Glutamatergic neuron (in vitro differentiated cells): ENCODE measurements at regions not wholly inside any gene's neighbourhood (a gene's known extent, or its start where the extent isn't known, plus 50 kb on each side); places are given as distances from the start of the nearest gene placed in this dataset.
A peak's percentile ranks its signal among the peaks of the same experiment; 100 is the strongest.

Experiments
- DNase-seq: peaks from one replicate; pipeline ENCODE4 v3.0.0; 2022
- H3K27ac Mint-ChIP-seq: one replicate; pipeline ENCODE4 v1.8.0; 2020; ENCODE audit warnings: mild to moderate bottlenecking, mixed read lengths, inconsistent platforms; ENCODE audit not compliant: unreplicated experiment
- H3K27me3 Mint-ChIP-seq: one replicate; pipeline ENCODE4 v1.8.0; 2020; ENCODE audit warnings: mild to moderate bottlenecking, moderate library complexity, mixed read lengths, inconsistent platforms; ENCODE audit not compliant: unreplicated experiment
- H3K36me3 Mint-ChIP-seq: one replicate; pipeline ENCODE4 v1.8.0; 2020; ENCODE audit warnings: mild to moderate bottlenecking, mixed read lengths, inconsistent platforms; ENCODE audit not compliant: unreplicated experiment
- H3K4me1 Mint-ChIP-seq: one replicate; pipeline ENCODE4 v1.8.0; 2020; ENCODE audit warnings: mild to moderate bottlenecking, low read depth, mixed read lengths, inconsistent platforms; ENCODE audit not compliant: unreplicated experiment
- H3K4me3 Mint-ChIP-seq: one replicate; pipeline ENCODE4 v1.8.0; 2020; ENCODE audit warnings: mild to moderate bottlenecking, mixed read lengths, inconsistent platforms; ENCODE audit not compliant: unreplicated experiment
- H3K9me3 Mint-ChIP-seq: one replicate; pipeline ENCODE4 v1.8.0; 2020; ENCODE audit warnings: mild to moderate bottlenecking, moderate library complexity, mixed read lengths, inconsistent platforms; ENCODE audit not compliant: unreplicated experiment
- TF ChIP-seq, protein P1 (sequence below): fragments of 200-600 bp; sonication (generic); IDR thresholded peaks from one replicate; pipeline ENCODE4 v1.5.0; 2021; ENCODE audit not compliant: partially characterized antibody, unreplicated experiment

- H3K27ac Mint-ChIP-seq = no peak overlapping the region
- H3K9me3 Mint-ChIP-seq = peaks cover 1% of the 10 kb centered on the region
- no peaks in the 10 kb centered on the region for H3K27me3 Mint-ChIP-seq
- no peak for DNase-seq
- peaks cover 13% of the 10 kb centered on the region for H3K4me1 Mint-ChIP-seq
- TF ChIP-seq, protein P1, sequence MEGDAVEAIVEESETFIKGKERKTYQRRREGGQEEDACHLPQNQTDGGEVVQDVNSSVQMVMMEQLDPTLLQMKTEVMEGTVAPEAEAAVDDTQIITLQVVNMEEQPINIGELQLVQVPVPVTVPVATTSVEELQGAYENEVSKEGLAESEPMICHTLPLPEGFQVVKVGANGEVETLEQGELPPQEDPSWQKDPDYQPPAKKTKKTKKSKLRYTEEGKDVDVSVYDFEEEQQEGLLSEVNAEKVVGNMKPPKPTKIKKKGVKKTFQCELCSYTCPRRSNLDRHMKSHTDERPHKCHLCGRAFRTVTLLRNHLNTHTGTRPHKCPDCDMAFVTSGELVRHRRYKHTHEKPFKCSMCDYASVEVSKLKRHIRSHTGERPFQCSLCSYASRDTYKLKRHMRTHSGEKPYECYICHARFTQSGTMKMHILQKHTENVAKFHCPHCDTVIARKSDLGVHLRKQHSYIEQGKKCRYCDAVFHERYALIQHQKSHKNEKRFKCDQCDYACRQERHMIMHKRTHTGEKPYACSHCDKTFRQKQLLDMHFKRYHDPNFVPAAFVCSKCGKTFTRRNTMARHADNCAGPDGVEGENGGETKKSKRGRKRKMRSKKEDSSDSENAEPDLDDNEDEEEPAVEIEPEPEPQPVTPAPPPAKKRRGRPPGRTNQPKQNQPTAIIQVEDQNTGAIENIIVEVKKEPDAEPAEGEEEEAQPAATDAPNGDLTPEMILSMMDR = no peak
- no peak overlapping the region for H3K4me3 Mint-ChIP-seq
- peaks cover 5% of the 10 kb centered on the region for H3K36me3 Mint-ChIP-seq
Observed at GRCh38 chr2:214674278-214674677, 135.2 kb downstream of the BARD1 start.

- Mint-ChIP-seq H3K4me1 (peaks cover 13% of the 10 kb centered on the region), H3K4me3 (no peak overlapping the region), H3K27ac (peak overlapping the region; percentile 50), H3K9me3 (peaks cover 1% of the 10 kb centered on the region), H3K36me3 (peaks cover 8% of the 10 kb centered on the region), H3K27me3 (no peaks in the 10 kb centered on the region)
- no peak for DNase-seq
- TF ChIP-seq, protein P1 = no peak
Observed at GRCh38 chr2:214671319-214671885, 138.1 kb downstream of the BARD1 start.

DNA sequence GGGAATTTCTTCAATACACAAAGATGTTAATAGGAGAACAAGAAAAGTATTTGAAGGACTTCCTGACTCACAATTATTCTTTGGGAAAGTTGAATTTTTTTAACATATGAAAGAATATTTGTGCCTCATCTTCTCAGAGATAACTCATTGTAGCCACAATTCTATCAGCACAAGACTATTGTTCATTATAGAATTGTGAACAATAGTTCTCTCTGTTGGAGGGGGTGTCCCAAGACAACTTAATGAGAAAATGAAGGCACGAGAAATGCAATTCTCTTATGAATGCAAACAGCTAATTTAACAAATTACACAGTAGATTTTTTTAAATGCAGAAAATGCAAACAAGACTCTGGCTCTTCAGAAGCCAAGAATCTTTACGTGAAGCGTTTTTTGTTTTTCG, 157.0 kb downstream of the BARD1 start:
- Mint-ChIP-seq H3K4me1 (no peaks in the 10 kb centered on the region), H3K27me3 (no peaks in the 10 kb centered on the region), H3K36me3 (peaks cover 4% of the 10 kb centered on the region), H3K4me3 (no peak overlapping the region), H3K9me3 (no peaks in the 10 kb centered on the region), H3K27ac (no peak overlapping the region)
- TF ChIP-seq, protein P1 = no peak
- DNase-seq = no peak

DNA sequence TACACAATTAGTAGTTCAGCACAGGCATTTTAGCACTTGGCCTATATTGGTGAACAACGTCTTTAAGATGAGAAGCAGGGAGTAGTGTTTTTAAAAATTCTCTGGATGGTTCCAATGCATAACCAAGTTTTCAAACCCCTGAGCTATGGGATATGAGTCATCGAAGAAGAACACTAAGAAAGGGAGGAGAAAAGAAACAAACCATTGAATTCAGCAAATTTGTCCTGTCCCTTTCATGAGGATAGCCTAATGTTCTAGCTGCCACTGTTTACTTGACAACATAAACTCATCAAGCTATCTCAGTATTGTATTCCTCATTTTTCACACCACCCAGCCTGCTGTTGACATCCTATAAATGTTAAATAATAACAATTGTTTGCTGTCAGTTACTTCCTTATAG, 158.0 kb downstream of the BARD1 start:
- H3K27ac Mint-ChIP-seq = no peak overlapping the region
- no peaks in the 10 kb centered on the region for H3K36me3 Mint-ChIP-seq
- no peaks in the 10 kb centered on the region for H3K4me1 Mint-ChIP-seq
- H3K4me3 Mint-ChIP-seq = no peak overlapping the region
- no peak for DNase-seq
- TF ChIP-seq, protein P1 = no peak
- H3K9me3 Mint-ChIP-seq = no peaks in the 10 kb centered on the region
- H3K27me3 Mint-ChIP-seq = no peaks in the 10 kb centered on the region

DNA sequence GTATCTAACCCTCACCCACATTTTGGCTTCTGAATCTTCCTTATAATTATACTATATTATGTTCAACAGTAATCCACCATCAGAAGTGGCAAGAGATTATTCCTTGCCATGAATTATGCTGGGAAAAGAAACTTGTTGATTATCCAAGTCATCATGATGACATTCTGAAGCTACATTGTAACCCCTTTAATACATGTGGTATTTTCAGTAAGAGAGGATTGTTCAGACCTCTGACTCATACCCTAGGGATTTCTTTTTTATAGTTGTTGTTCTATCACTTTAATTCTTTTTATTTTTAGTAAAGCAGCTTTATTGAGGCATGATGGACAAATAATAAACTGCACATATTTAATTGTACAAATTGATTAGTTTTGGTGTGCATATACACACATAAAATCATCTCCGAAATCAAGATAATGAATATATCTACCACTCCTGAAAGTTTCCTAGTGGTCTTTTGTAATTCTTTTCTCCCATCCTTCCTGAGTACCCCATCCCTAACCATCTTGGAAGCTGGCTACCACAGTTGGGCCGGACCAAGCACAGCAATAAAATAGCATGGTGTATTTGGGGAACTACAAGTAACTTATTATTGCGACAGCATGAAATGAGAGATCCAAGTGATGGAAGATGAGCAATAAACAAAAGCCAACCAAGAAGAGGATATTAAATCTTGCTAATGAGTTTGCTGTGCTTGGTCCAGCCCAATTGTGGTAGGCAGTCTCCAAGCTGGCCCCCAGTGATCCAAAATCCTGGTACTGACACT, 159.9 kb downstream of the BARD1 start:
- no peaks in the 10 kb centered on the region for H3K36me3 Mint-ChIP-seq
- H3K4me1 Mint-ChIP-seq = peaks cover 5% of the 10 kb centered on the region
- DNase-seq = no peak
- no peak overlapping the region for H3K27ac Mint-ChIP-seq
- no peaks in the 10 kb centered on the region for H3K9me3 Mint-ChIP-seq
- no peak overlapping the region for H3K4me3 Mint-ChIP-seq
- TF ChIP-seq, protein P1 = no peak
- no peaks in the 10 kb centered on the region for H3K27me3 Mint-ChIP-seq
